HG03521 (cell line): ENCODE measurements at regions not wholly inside any gene's neighbourhood (a gene's known extent, or its start where the extent isn't known, plus 50 kb on each side); places are given as distances from the start of the nearest gene placed in this dataset.

Experiments
- ATAC-seq: cut with Tn5 transposase; IDR thresholded peaks from one replicate; pipeline ENCODE4 v1.9.1; 2021; ENCODE audit warnings: mild to moderate bottlenecking, moderate library complexity; ENCODE audit not compliant: unreplicated experiment

GRCh38 chr1:182196897-182197870 lies 135.7 kb upstream of the ZNF648 start:
- no peak for ATAC-seq

GRCh38 chr1:182195733-182196132 lies 134.2 kb upstream of the ZNF648 start:
- ATAC-seq: no peak

- no peak for ATAC-seq
Measured at GRCh38 chr1:182193908-182194550, 132.5 kb upstream of the ZNF648 start.

GRCh38 chr1:182192966-182193365 lies 131.5 kb upstream of the ZNF648 start:
- no peak for ATAC-seq

- no peak for ATAC-seq
Measured at GRCh38 chr1:182192215-182192614, 130.7 kb upstream of the ZNF648 start.

GRCh38 chr1:182191381-182192115 lies 130.0 kb upstream of the ZNF648 start:
- no peak for ATAC-seq

GRCh38 chr1:182189535-182190066 lies 128.1 kb upstream of the ZNF648 start:
- ATAC-seq: no peak

GRCh38 chr1:182186757-182187146 lies 125.2 kb upstream of the ZNF648 start:
- ATAC-seq: no peak

GRCh38 chr1:182185842-182186756 lies 124.6 kb upstream of the ZNF648 start:
- ATAC-seq: no peak

GRCh38 chr1:182185136-182185535 lies 123.6 kb upstream of the ZNF648 start:
- no peak for ATAC-seq

GRCh38 chr1:182183606-182184005 lies 122.1 kb upstream of the ZNF648 start:
- no peak for ATAC-seq

GRCh38 chr1:182182311-182182710 lies 120.8 kb upstream of the ZNF648 start:
- no peak for ATAC-seq

- no peak for ATAC-seq
Measured at GRCh38 chr1:182181167-182181572, 119.7 kb upstream of the ZNF648 start.

- ATAC-seq: no peak
Measured at GRCh38 chr1:182175361-182175931, 113.9 kb upstream of the ZNF648 start.

- no peak for ATAC-seq
Measured at GRCh38 chr1:182174513-182174855, 113.0 kb upstream of the ZNF648 start.

- ATAC-seq: no peak
Measured at GRCh38 chr1:182173808-182174512, 112.4 kb upstream of the ZNF648 start.

- ATAC-seq: no peak
Measured at GRCh38 chr1:182172699-182173098, 111.2 kb upstream of the ZNF648 start.

- no peak for ATAC-seq
Measured at GRCh38 chr1:182170891-182171461, 109.5 kb upstream of the ZNF648 start.

GRCh38 chr1:182169203-182169602 lies 107.7 kb upstream of the ZNF648 start:
- ATAC-seq: no peak
